ENCODE measurements at regions not wholly inside any gene's neighbourhood (a gene's known extent, or its start where the extent isn't known, plus 50 kb on each side); places are given as distances from the start of the nearest gene placed in this dataset.

DNA sequence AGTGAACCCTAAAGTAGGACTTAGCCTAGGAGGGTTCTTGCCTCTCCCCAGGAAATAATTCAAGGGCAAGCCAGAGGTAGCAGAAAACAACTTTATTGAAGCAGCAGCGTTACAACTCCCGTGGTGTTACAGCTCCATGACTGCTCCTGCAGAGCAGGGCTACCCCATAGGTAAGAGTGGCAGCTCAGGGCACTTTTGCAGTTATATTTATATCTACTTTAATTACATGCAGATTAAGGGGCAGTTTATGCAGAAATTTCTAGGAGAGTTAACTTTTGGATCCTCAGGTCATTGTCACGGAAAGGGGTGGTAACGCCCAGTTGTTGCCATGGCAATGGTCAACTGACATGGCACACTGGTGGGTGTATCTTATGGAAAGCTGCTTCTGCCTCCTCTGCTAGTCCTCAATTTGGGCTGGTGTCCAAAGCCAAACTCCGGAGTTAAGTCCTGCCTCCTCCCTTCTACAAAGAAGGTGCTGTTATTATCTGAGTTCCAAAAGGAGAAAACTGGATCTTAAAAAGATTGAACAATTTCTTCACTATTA lies 1413.0 kb downstream of the DSC3 start:
- H3K27ac ChIP-seq: no peak overlapping the region
- TF ChIP-seq ZFX (IDR thresholded peaks at IDR 0.05; ENCODE audit: borderline replicate concordance): no peak
- TF ChIP-seq, protein P1, sequence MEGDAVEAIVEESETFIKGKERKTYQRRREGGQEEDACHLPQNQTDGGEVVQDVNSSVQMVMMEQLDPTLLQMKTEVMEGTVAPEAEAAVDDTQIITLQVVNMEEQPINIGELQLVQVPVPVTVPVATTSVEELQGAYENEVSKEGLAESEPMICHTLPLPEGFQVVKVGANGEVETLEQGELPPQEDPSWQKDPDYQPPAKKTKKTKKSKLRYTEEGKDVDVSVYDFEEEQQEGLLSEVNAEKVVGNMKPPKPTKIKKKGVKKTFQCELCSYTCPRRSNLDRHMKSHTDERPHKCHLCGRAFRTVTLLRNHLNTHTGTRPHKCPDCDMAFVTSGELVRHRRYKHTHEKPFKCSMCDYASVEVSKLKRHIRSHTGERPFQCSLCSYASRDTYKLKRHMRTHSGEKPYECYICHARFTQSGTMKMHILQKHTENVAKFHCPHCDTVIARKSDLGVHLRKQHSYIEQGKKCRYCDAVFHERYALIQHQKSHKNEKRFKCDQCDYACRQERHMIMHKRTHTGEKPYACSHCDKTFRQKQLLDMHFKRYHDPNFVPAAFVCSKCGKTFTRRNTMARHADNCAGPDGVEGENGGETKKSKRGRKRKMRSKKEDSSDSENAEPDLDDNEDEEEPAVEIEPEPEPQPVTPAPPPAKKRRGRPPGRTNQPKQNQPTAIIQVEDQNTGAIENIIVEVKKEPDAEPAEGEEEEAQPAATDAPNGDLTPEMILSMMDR (IDR thresholded peaks at IDR 0.05): no peak

DNA sequence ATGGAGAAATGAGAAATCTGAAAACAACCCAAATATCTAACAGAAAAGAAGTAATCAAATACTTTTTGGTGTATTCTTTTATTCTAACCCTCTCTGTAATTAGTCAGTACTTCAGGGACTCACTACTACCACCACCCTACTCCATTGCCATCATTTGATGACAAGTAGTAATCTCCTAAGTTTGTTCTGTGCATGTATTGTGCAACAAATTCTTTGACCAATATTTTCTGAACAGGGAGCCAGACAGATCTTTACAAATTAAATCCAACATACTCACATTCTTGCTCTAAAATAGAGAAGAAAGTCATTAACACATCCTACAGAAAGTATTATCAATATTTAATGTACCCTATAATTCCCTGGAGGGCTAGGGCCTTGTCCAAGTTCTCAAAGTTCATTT lies 1416.4 kb downstream of the DSC3 start:
- no peak overlapping the region for H3K27ac ChIP-seq
- TF ChIP-seq ZFX (IDR thresholded peaks at IDR 0.05; ENCODE audit: borderline replicate concordance): no peak
- TF ChIP-seq, protein P1 (IDR thresholded peaks at IDR 0.05): no peak

DNA sequence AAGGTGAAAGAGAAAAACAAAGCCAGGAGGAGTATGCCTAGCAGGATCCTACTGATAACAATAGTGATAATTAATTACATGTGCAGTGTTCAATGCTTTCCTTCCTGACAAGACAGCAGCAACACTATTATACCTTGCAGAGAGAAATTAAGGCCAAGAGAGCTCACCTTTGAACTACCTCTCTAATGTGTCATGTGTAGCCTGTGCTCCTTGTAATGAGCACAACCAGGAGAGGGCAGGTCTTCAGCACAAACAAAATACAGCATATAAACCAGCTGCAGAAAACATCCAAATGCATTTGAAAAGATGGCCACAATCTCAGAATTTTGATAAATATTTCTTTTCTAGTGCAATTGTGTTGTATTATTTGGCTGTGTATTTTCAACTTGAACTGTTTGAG lies 1425.7 kb downstream of the DSC3 start:
- TF ChIP-seq, protein P1 (IDR thresholded peaks at IDR 0.05): no peak
- TF ChIP-seq ZFX (IDR thresholded peaks at IDR 0.05; ENCODE audit: borderline replicate concordance): no peak
- no peak overlapping the region for H3K27ac ChIP-seq

DNA sequence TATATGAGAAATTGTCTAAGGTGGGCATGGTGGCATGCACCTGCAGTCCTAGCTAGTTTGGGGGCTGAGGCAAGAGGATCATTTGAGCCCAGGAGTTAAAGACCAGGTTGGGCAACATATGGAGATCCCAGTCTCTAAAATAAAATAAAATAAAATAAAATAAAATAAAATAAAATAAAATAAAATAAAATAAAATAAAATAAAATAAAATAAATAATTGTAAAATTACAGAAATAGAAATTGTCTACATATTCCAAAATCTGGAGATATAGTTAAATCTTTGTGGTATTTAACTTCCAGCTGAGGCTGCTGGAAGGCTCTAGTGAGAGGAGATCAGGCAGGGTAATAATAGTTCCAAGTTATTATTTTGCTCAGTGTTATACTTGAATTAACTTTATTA lies 1432.1 kb upstream of the CDH2 start:
- no peak for TF ChIP-seq ZFX (IDR thresholded peaks at IDR 0.05; ENCODE audit: borderline replicate concordance)
- TF ChIP-seq, protein P1 (IDR thresholded peaks at IDR 0.05): no peak
- H3K27ac ChIP-seq: no peak overlapping the region

DNA sequence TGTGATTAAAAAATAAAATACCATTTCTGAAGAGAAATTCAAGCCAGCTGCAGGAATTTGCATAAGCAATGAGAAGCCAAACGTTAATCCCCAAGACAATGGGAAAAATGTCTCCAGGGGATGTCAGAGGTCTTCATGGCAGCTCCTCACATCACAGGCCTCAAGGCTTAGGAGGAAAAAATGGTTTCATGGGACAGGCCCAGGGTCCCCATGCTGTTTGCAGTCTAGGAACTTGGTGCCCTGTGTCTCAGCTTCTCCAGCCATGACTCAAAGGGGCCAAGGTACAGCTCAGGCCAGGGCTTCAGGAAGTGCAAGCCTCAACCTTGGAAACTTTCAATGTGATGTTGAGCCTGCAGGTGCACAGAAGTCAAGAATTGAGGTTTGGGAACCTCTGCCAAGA lies 1428.4 kb upstream of the CDH2 start:
- TF ChIP-seq ZFX (IDR thresholded peaks at IDR 0.05; ENCODE audit: borderline replicate concordance): no peak
- TF ChIP-seq, protein P1 (IDR thresholded peaks at IDR 0.05): no peak
- no peak overlapping the region for H3K27ac ChIP-seq

DNA sequence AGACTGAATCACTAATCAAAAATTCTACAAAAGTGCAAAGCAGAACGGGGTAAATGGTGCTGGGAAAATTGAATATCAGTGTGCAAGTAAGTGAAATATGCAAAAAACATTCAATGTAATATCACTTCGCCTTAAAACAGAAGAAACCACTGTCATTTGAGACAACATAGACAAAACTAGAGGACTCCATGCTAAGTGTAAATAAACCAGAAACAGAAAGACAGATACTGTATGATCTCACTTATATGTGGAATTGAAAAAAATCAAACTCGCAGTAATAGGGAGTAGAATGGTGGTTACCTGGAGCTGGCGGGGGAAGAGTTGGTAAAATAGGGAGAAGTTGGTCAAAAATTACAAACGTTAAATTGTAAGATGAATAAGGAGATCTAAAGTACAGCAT lies 1420.0 kb upstream of the CDH2 start:
- no peak overlapping the region for H3K27ac ChIP-seq
- TF ChIP-seq, protein P1 (IDR thresholded peaks at IDR 0.05): no peak
- TF ChIP-seq ZFX (IDR thresholded peaks at IDR 0.05; ENCODE audit: borderline replicate concordance): no peak

DNA sequence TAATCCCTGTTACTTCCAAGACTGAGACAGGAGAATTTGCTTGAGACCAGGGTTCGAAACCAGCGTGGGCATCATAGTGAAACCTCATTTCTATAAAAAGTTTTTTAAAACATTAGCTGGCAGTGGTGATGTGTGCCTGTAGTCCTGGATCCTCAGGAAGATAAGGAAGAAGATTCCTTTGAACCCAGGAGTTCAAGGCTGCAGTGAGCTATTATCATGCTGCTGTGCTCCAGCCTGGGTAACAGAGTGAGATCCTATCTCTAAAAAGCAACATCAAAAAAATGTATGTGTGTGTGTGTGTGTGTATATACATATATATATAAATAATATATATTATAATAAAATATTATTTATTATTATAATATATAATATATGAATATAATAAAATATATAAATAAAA lies 1417.6 kb upstream of the CDH2 start:
- TF ChIP-seq, protein P1 (IDR thresholded peaks at IDR 0.05): no peak
- TF ChIP-seq ZFX (IDR thresholded peaks at IDR 0.05; ENCODE audit: borderline replicate concordance): no peak
- no peak overlapping the region for H3K27ac ChIP-seq
